PC-3 (cell line): ENCODE measurements at regions not wholly inside any gene's neighbourhood (a gene's known extent, or its start where the extent isn't known, plus 50 kb on each side); places are given as distances from the start of the nearest gene placed in this dataset.
"Not testable (repeated sequence)": the region's sequence is repeated elsewhere in the genome, so short reads cannot be mapped to it uniquely, and the experiment has no call there.

Source experiments
- CTCF ChIP-seq: fragments of 300-600 bp; sonication (generic); conservative IDR thresholded peaks from 2 replicates; pipeline ENCODE4 v1.5.1; 2017; ENCODE audit warnings: antibody characterized with exemption, low read depth, mild to moderate bottlenecking, low read length
- EZH2 ChIP-seq: fragments of 300-600 bp; sonication (generic); IDR thresholded peaks from one replicate; pipeline ENCODE4 v1.6.1; 2017; ENCODE audit warnings: antibody characterized with exemption, mild to moderate bottlenecking, low read length; ENCODE audit not compliant: unreplicated experiment
- EZH2phosphoT487 ChIP-seq: fragments of 300-600 bp; sonication (generic); IDR thresholded peaks from 2 replicates; pipeline ENCODE4 v1.6.1; 2018; ENCODE audit warnings: mild to moderate bottlenecking, antibody characterized with exemption, low read length, borderline replicate concordance

GRCh38 chr1:193378451-193378850 lies 192.0 kb upstream of the B3GALT2 start:
- TF ChIP-seq EZH2, CTCF, EZH2phosphoT487: not testable (repeated sequence)
